BE2C (cell line): ENCODE measurements at regions not wholly inside any gene's neighbourhood (a gene's known extent, or its start where the extent isn't known, plus 50 kb on each side); places are given as distances from the start of the nearest gene placed in this dataset.

Experiments
- DNase-seq: peaks from one replicate; pipeline ENCODE4 v3.0.0-alpha.2; 2020
- H3K27me3 ChIP-seq: fragments of 250-450 bp; sonication (Bioruptor Pico); 2 replicates; pipeline ENCODE4 v1.5.1; 2020; ENCODE audit warnings: mild to moderate bottlenecking
- H3K36me3 ChIP-seq: fragments of 250-450 bp; sonication (Bioruptor Pico); 2 replicates; pipeline ENCODE4 v1.5.1; 2020; ENCODE audit warnings: mild to moderate bottlenecking
- H3K4me1 ChIP-seq: fragments of 250-450 bp; sonication (Bioruptor Pico); 2 replicates; pipeline ENCODE4 v1.5.1; 2020
- H3K4me3 ChIP-seq: 2 replicates; pipeline ENCODE4 v1.5.1; 2011; ENCODE audit warnings: low read depth, low read length
- H3K9me3 ChIP-seq: fragments of 250-450 bp; sonication (Bioruptor Pico); 2 replicates; pipeline ENCODE4 v1.5.1; 2020
- CTCF ChIP-seq: IDR thresholded peaks from 2 replicates; pipeline ENCODE4 v1.5.1; 2012; ENCODE audit warnings: mild to moderate bottlenecking, low read depth, low read length

- Histone ChIP-seq H3K4me3 (no peak overlapping the region), H3K9me3 (no peaks in the 10 kb centered on the region), H3K27me3 (no peaks in the 10 kb centered on the region), H3K36me3 (no peaks in the 10 kb centered on the region), H3K4me1 (no peaks in the 10 kb centered on the region)
- no peak for TF ChIP-seq CTCF
- DNase-seq: no peak
Observed at GRCh38 chrX:147570483-147570882, 341.2 kb upstream of the FMR1 start.

- H3K9me3 ChIP-seq: no peaks in the 10 kb centered on the region
Observed at GRCh38 chrX:147573266-147573665, 338.5 kb upstream of the FMR1 start.

GRCh38 chrX:147602176-147602696, 309.5 kb upstream of the FMR1 start:
- DNase-seq: no peak
- Histone ChIP-seq H3K4me1 (no peaks in the 10 kb centered on the region), H3K4me3 (no peak overlapping the region), H3K27me3 (no peaks in the 10 kb centered on the region), H3K36me3 (no peaks in the 10 kb centered on the region), H3K9me3 (no peaks in the 10 kb centered on the region)
- no peak for TF ChIP-seq CTCF

More at GRCh38 chrX:147573266-147573665, 338.5 kb upstream of the FMR1 start:
- no peak for TF ChIP-seq CTCF
- Histone ChIP-seq H3K36me3 (no peaks in the 10 kb centered on the region), H3K4me1 (no peaks in the 10 kb centered on the region), H3K27me3 (no peaks in the 10 kb centered on the region), H3K4me3 (no peak overlapping the region)
- no peak for DNase-seq

GRCh38 chrX:147626605-147627004, 285.1 kb upstream of the FMR1 start:
- Histone ChIP-seq H3K36me3 (no peaks in the 10 kb centered on the region), H3K27me3 (no peaks in the 10 kb centered on the region), H3K4me3 (no peak overlapping the region), H3K4me1 (no peaks in the 10 kb centered on the region), H3K9me3 (no peaks in the 10 kb centered on the region)
- no peak for TF ChIP-seq CTCF
- no peak for DNase-seq

DNA sequence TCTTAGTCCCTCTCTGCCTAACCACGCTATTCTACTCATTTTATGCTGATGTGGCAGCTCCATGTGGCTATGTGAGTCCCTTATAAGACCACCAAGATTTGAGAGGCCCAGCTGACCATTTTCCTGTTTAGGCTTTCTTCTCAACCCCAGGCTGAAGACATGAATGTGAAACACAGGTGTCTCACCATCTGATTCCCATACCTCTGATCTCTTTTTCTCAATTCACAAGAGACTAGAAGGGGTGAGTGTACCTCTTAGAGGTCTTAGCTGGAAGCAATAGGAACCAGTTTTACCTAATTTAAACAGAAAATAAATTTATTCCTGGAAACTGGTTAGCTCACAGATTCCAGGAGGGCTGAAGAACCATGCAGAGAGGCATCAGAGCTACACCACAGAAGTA, 276.5 kb upstream of the FMR1 start:
- no peaks in the 10 kb centered on the region for H3K36me3 ChIP-seq
- H3K27me3 ChIP-seq: no peaks in the 10 kb centered on the region
- no peak overlapping the region for H3K4me3 ChIP-seq
- no peaks in the 10 kb centered on the region for H3K9me3 ChIP-seq
- TF ChIP-seq CTCF: no peak
- DNase-seq: no peak
- no peaks in the 10 kb centered on the region for H3K4me1 ChIP-seq

DNA sequence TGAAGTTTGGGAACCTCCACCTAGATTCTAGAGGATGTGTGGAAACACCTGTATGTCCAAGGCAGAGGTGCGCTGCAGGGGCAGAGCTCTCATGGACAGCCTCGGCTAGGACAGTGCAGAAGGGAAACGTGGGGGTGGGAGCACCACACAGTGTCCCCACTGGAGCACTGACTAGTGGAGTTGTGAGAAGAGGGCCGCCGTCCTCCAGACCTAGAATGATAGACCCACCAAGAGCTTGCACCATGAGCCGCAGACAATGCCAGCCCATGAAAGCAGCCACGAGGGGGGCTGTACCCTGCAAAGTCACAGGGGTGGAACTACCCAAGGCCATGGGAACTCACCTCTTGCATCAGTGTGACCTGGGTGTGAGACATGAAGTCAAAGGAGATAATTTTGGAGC, 274.5 kb upstream of the FMR1 start:
- Histone ChIP-seq H3K4me3 (no peak overlapping the region), H3K36me3 (no peaks in the 10 kb centered on the region), H3K27me3 (no peaks in the 10 kb centered on the region), H3K4me1 (no peaks in the 10 kb centered on the region), H3K9me3 (no peaks in the 10 kb centered on the region)
- no peak for DNase-seq
- TF ChIP-seq CTCF: no peak
